ENCODE measurements at regions not wholly inside any gene's neighbourhood (a gene's known extent, or its start where the extent isn't known, plus 50 kb on each side); places are given as distances from the start of the nearest gene placed in this dataset.

- TF ChIP-seq POLR2AphosphoS5 (IDR thresholded peaks at IDR 0.05) (no peak), CTCF (IDR thresholded peaks at IDR 0.05) (no peak), POLR2A (IDR thresholded peaks at IDR 0.05) (no peak)
- intact Hi-C loops (cut with DNase I) = loop anchor here (5.0 kb wide), 1 partner anchor 53 kb away; no protein-coding TSS in a partner anchor
- peaks cover 11% of the 10 kb centered on the region for H3K4me1 ChIP-seq (replicated peaks)
- peaks cover 10 to 28% of the 10 kb centered on the region in 2 donors for H3K36me3 ChIP-seq
- H3K27ac ChIP-seq = peak overlapping the region in 1 of 2 donors; percentile 58
- no peaks in the 10 kb centered on the region for H3K9me3 ChIP-seq
- no peak for DNase-seq (ENCODE audit: low spot score)
- H3K4me3 ChIP-seq = no peak overlapping the region
- WGBS = 76% methylated on average over 10 of the region's 10 CpGs
- no peaks in the 10 kb centered on the region for H3K27me3 ChIP-seq (replicated peaks; ENCODE audit: insufficient read depth)
These were observed 101.3 kb upstream of the DMRT1 start for GRCh38 chr9:740221-740620.

DNA sequence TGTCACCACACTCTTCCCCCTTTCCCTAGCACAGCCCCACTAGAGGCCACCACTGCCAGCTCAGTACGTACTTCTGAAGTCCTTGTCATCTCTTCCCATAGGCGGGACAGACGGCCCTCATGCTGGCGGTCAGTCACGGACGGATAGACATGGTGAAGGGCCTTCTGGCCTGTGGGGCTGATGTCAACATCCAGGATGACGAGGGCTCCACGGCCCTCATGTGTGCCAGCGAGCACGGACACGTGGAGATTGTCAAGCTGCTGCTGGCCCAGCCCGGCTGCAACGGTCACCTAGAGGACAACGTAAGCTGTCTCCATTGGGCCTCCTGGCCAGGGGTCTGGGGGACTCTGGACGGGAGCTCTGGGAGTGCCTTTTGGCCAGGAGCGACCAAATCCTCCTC, 99.4 kb upstream of the DMRT1 start:
- 92% methylated on average over 16 of the region's 16 CpGs for WGBS
- DNase-seq (ENCODE audit: low spot score) = no peak
- Histone ChIP-seq H3K27me3 (replicated peaks; ENCODE audit: insufficient read depth) (no peaks in the 10 kb centered on the region), H3K27ac (no peak overlapping the region), H3K4me3 (no peak overlapping the region), H3K9me3 (no peaks in the 10 kb centered on the region), H3K4me1 (replicated peaks) (peaks cover 11% of the 10 kb centered on the region), H3K36me3 (peaks cover 10 to 28% of the 10 kb centered on the region in 2 donors)
- intact Hi-C loops (cut with DNase I) = loop anchor here (5.0 kb wide), 1 partner anchor 55 kb away; no protein-coding TSS in a partner anchor
- no peak for TF ChIP-seq POLR2A (IDR thresholded peaks at IDR 0.05)
- no peak for TF ChIP-seq POLR2AphosphoS5 (IDR thresholded peaks at IDR 0.05)
- no peak for TF ChIP-seq CTCF (IDR thresholded peaks at IDR 0.05)

GRCh38 chr9:742914-743589, 98.4 kb upstream of the DMRT1 start:
- DNase-seq (ENCODE audit: low spot score) = no peak
- 84% methylated on average over 8 of the region's 8 CpGs for WGBS
- TF ChIP-seq POLR2AphosphoS5 (IDR thresholded peaks at IDR 0.05) (no peak), POLR2A (IDR thresholded peaks at IDR 0.05) (no peak), CTCF (IDR thresholded peaks at IDR 0.05) (no peak)
- Histone ChIP-seq H3K9me3 (no peaks in the 10 kb centered on the region), H3K4me1 (replicated peaks) (peaks cover 12% of the 10 kb centered on the region), H3K4me3 (no peak overlapping the region), H3K27ac (peak overlapping the region in 1 of 2 donors; percentile 4), H3K27me3 (replicated peaks; ENCODE audit: insufficient read depth) (no peaks in the 10 kb centered on the region), H3K36me3 (peaks cover 10 to 28% of the 10 kb centered on the region in 2 donors)
- intact Hi-C loops (cut with DNase I) = loop anchor here (5.0 kb wide), 1 partner anchor 56 kb away; no protein-coding TSS in a partner anchor

DNA sequence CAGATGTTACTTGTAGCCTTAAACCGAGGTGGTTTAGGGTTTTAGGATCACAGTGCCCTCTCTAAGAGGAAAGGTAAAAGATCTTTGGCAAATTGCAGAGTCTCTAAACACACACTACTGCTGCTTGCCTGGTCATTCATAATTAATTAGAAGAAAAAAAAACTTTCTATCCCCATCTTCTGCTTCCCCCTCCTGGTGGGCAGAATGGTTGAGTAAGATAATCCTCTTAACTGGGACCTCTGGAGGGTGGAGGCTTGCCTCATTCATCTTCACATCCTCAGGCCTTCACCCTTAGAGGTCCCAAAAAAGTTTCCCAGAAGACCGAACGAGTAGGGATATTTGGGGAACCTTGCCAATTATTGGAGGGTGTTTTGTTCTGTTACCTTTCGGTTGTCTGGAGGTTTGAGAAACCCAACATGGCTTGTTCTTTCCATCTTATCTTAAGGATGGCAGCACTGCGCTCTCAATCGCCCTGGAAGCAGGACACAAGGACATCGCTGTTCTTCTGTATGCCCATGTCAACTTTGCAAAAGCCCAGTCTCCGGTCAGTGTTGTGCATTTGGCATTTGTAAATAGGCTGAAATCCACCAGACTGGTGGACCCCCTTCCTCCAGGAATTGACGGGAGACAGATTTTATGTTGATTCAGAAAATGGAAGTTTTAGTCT, 97.3 kb upstream of the DMRT1 start:
- Histone ChIP-seq H3K9me3 (no peaks in the 10 kb centered on the region), H3K36me3 (peaks cover 10 to 28% of the 10 kb centered on the region in 2 donors), H3K4me1 (replicated peaks) (peaks cover 10% of the 10 kb centered on the region), H3K4me3 (no peak overlapping the region), H3K27ac (peak overlapping the region; percentile 66 to 75), H3K27me3 (replicated peaks; ENCODE audit: insufficient read depth) (no peaks in the 10 kb centered on the region)
- 94% methylated on average over 9 of the region's 9 CpGs for WGBS
- TF ChIP-seq POLR2A (IDR thresholded peaks at IDR 0.05) = no peak
- no peak for TF ChIP-seq CTCF (IDR thresholded peaks at IDR 0.05)
- no peak for TF ChIP-seq POLR2AphosphoS5 (IDR thresholded peaks at IDR 0.05)
- intact Hi-C loops (cut with DNase I) = loop anchor here (5.0 kb wide), 1 partner anchor 57 kb away; no protein-coding TSS in a partner anchor
- DNase-seq (ENCODE audit: low spot score) = no peak

Data from prostate gland (tissue), 2 donors.